WTC11 (cell line): ENCODE measurements at regions not wholly inside any gene's neighbourhood (a gene's known extent, or its start where the extent isn't known, plus 50 kb on each side); places are given as distances from the start of the nearest gene placed in this dataset.
A peak's percentile ranks its signal among the peaks of the same experiment; 100 is the strongest.

Source experiments
- ATAC-seq: fragments of 200-7000 bp; cut with Tn5 transposase; 2 replicates; pipeline ENCODE4 v1.10.0; 2021; ENCODE audit warnings: mild to moderate bottlenecking, moderate library complexity
- CTCF ChIA-PET: fragments of 300-600 bp; sonication (Branson Sonifier 250); formaldehyde crosslinking; loops from one replicate; lab custom pipeline; 2021; ENCODE audit warnings: antibody characterized with exemption; lab: Charles Lee
- POLR2A ChIA-PET: fragments of 350-600 bp; sonication (Branson Sonifier 250); formaldehyde crosslinking; loops from one replicate; lab custom pipeline; 2021; ENCODE audit warnings: antibody characterized with exemption; lab: Charles Lee
- DNase-seq: peaks from one replicate; pipeline ENCODE4 v3.0.0; 2021; ENCODE audit warnings: low spot score
- H3K27ac Mint-ChIP-seq: 2 replicates; pipeline ENCODE4 v1.8.0; 2021; ENCODE audit warnings: mixed read lengths
- H3K27me3 Mint-ChIP-seq: 2 replicates; pipeline ENCODE4 v1.8.0; 2021; ENCODE audit warnings: low read depth, mild to moderate bottlenecking, moderate library complexity, mixed read lengths
- H3K36me3 Mint-ChIP-seq: 2 replicates; pipeline ENCODE4 v1.8.0; 2021; ENCODE audit warnings: mixed read lengths
- H3K4me1 Mint-ChIP-seq: 2 replicates; pipeline ENCODE4 v1.8.0; 2022; ENCODE audit warnings: mixed read lengths
- H3K4me3 Mint-ChIP-seq: 2 replicates; pipeline ENCODE4 v1.8.0; 2021; ENCODE audit warnings: mild to moderate bottlenecking, moderate library complexity, mixed read lengths
- H3K9me3 Mint-ChIP-seq: 2 replicates; pipeline ENCODE4 v1.8.0; 2021; ENCODE audit warnings: mixed read lengths
- ARID4B ChIP-seq: sonication (generic); formaldehyde crosslinking; IDR thresholded peaks from 2 replicates; pipeline ENCODE4 v1.8.0; 2023; ENCODE audit warnings: missing genetic modification reagents, mild to moderate bottlenecking, borderline replicate concordance
- FOXP1 ChIP-seq: sonication (generic); formaldehyde crosslinking; IDR thresholded peaks from 2 replicates; pipeline ENCODE4 v1.8.0; 2022; ENCODE audit warnings: missing genetic modification reagents, mild to moderate bottlenecking, moderate library complexity, borderline replicate concordance
- GABPB1 ChIP-seq: sonication (generic); formaldehyde crosslinking; IDR thresholded peaks from 2 replicates; pipeline ENCODE4 v1.8.1; 2023; ENCODE audit warnings: mild to moderate bottlenecking, missing genetic modification reagents
- HMGA2 ChIP-seq: fragments of 250-450 bp; sonication (Bioruptor Pico); IDR thresholded peaks from 2 replicates; pipeline ENCODE4 v1.4.0; 2021; ENCODE audit warnings: mild to moderate bottlenecking, moderate library complexity
- JUN ChIP-seq: sonication (generic); formaldehyde crosslinking; IDR thresholded peaks from 2 replicates; pipeline ENCODE4 v1.8.0; 2023; ENCODE audit warnings: mild to moderate bottlenecking, missing genetic modification reagents
- NFYB ChIP-seq: sonication (generic); formaldehyde crosslinking; conservative IDR thresholded peaks from 2 replicates; pipeline ENCODE4 v1.8.0; 2022; ENCODE audit warnings: low read depth, missing genetic modification reagents
- NR2C2 ChIP-seq: sonication (generic); formaldehyde crosslinking; IDR thresholded peaks from 2 replicates; pipeline ENCODE4 v1.8.0; 2022; ENCODE audit warnings: mild to moderate bottlenecking, missing genetic modification reagents
- OVOL2 ChIP-seq: fragments of 250-450 bp; sonication (Bioruptor Pico); IDR thresholded peaks from 2 replicates; pipeline ENCODE4 v1.9.0; 2021; ENCODE audit warnings: mild to moderate bottlenecking, borderline replicate concordance
- RELA ChIP-seq: sonication (generic); formaldehyde crosslinking; IDR thresholded peaks from 2 replicates; pipeline ENCODE4 v1.8.1; 2022; ENCODE audit warnings: missing genetic modification reagents, mild to moderate bottlenecking, borderline replicate concordance
- RORB ChIP-seq: fragments of 250-450 bp; sonication (Bioruptor Pico); IDR thresholded peaks from 2 replicates; pipeline ENCODE4 v1.9.0; 2021; ENCODE audit warnings: mild to moderate bottlenecking
- SMAD3 ChIP-seq: sonication (generic); formaldehyde crosslinking; IDR thresholded peaks from 2 replicates; pipeline ENCODE4 v1.8.0; 2022; ENCODE audit warnings: missing genetic modification reagents, mild to moderate bottlenecking, borderline replicate concordance
- SMAD4 ChIP-seq: sonication (generic); formaldehyde crosslinking; IDR thresholded peaks from 2 replicates; pipeline ENCODE4 v1.8.0; 2022; ENCODE audit warnings: mild to moderate bottlenecking, missing genetic modification reagents
- TCF7 ChIP-seq: sonication (generic); formaldehyde crosslinking; IDR thresholded peaks from 2 replicates; pipeline ENCODE4 v1.8.0; 2022; ENCODE audit warnings: mild to moderate bottlenecking, low read depth, missing genetic modification reagents, moderate library complexity
- USF2 ChIP-seq: sonication (generic); formaldehyde crosslinking; IDR thresholded peaks from 2 replicates; pipeline ENCODE4 v1.8.1; 2023; ENCODE audit warnings: mild to moderate bottlenecking, missing genetic modification reagents, moderate library complexity
- ZNF396 ChIP-seq: fragments of 250-450 bp; sonication (Bioruptor Pico); IDR thresholded peaks from 2 replicates; pipeline ENCODE4 v1.8.0; 2021; ENCODE audit warnings: mild to moderate bottlenecking, moderate library complexity, borderline replicate concordance
- ZNF416 ChIP-seq: fragments of 250-450 bp; sonication (Bioruptor Pico); IDR thresholded peaks from 2 replicates; pipeline ENCODE4 v1.9.0; 2021; ENCODE audit warnings: mild to moderate bottlenecking, inconsistent platforms
- TF ChIP-seq, protein P1 (sequence below): sonication (generic); formaldehyde crosslinking; conservative IDR thresholded peaks from 2 replicates; pipeline ENCODE4 v1.8.1; 2022; ENCODE audit warnings: mild to moderate bottlenecking, missing genetic modification reagents
- TF ChIP-seq, protein P2 (sequence below): sonication (generic); formaldehyde crosslinking; IDR thresholded peaks from 2 replicates; pipeline ENCODE4 v1.8.1; 2023; ENCODE audit warnings: mild to moderate bottlenecking, missing genetic modification reagents, moderate library complexity
- TF ChIP-seq, protein P3 (sequence below): fragments of 250-450 bp; sonication (Bioruptor Pico); IDR thresholded peaks from 2 replicates; pipeline ENCODE4 v1.9.0; 2021; ENCODE audit warnings: mild to moderate bottlenecking
- TF ChIP-seq, protein P4 (sequence below): sonication (generic); formaldehyde crosslinking; IDR thresholded peaks from 2 replicates; pipeline ENCODE4 v1.8.1; 2023; ENCODE audit warnings: mild to moderate bottlenecking, missing genetic modification reagents

GRCh38 chr17:34726536-34727384, 147.4 kb downstream of the TMEM132E start:
- Mint-ChIP-seq H3K27me3 (no peaks in the 10 kb centered on the region; the same call in none of the 2 replicates), H3K4me3 (no peak overlapping the region), H3K36me3 (peaks cover 4% of the 10 kb centered on the region; the same call in 1 of the 2 replicates), H3K27ac (no peak overlapping the region), H3K4me1 (no peaks in the 10 kb centered on the region), H3K9me3 (peaks cover 9% of the 10 kb centered on the region)
- ChIA-PET POLR2A (no interaction called here), CTCF (interaction anchor here (1.3 to 2.0 kb wide), 4 partner anchors 11 to 184 kb away, joined by 3 to 4 read pairs (median 4); no protein-coding TSS in a partner anchor)
- ATAC-seq (no peak), DNase-seq (no peak)
- TF ChIP-seq GABPB1 (CRISPR knock-in tag) = no peak
- no peak for TF ChIP-seq SMAD3 (CRISPR knock-in tag)
- no peak for TF ChIP-seq OVOL2 (CRISPR knock-in tag)
- TF ChIP-seq RORB (CRISPR knock-in tag) = no peak
- TF ChIP-seq, protein P1, sequence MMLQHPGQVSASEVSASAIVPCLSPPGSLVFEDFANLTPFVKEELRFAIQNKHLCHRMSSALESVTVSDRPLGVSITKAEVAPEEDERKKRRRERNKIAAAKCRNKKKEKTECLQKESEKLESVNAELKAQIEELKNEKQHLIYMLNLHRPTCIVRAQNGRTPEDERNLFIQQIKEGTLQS = no peak
- no peak for TF ChIP-seq JUN
- TF ChIP-seq SMAD4 (CRISPR knock-in tag) = no peak
- no peak for TF ChIP-seq TCF7

GRCh38 chr17:34725725-34726124, 146.3 kb downstream of the TMEM132E start:
- no peak overlapping the region for H3K27ac Mint-ChIP-seq
- TF ChIP-seq, protein P2, sequence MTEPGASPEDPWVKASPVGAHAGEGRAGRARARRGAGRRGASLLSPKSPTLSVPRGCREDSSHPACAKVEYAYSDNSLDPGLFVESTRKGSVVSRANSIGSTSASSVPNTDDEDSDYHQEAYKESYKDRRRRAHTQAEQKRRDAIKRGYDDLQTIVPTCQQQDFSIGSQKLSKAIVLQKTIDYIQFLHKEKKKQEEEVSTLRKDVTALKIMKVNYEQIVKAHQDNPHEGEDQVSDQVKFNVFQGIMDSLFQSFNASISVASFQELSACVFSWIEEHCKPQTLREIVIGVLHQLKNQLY (CRISPR knock-in tag) = no peak

DNA sequence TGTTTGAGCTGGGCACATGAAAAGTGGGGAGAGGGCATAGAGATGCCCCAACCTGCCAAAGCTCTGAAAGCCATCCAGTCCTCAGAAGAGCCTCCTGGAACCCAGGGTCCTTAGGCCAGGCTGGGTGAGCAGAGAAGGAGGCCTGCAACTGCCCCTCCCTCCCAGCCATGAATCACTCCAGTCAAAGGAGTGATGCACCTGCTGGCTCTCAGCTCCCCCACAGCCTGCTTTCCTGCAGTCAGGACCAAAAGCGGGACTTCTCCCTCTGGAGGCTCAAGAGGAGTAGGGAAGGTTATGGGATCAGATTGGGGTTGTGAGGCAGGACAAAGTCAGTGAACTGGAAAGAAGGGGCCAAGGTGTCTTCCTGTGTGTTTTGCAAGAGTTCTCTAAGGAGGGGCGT, 145.6 kb downstream of the TMEM132E start:
- no peaks in the 10 kb centered on the region; the same call in 1 of the 2 replicates for H3K27me3 Mint-ChIP-seq
- no peaks in the 10 kb centered on the region for H3K9me3 Mint-ChIP-seq
- POLR2A ChIA-PET = no interaction called here
- no peaks in the 10 kb centered on the region for H3K4me1 Mint-ChIP-seq
- H3K36me3 Mint-ChIP-seq = no peaks in the 10 kb centered on the region
- no peak for DNase-seq
- CTCF ChIA-PET = interaction anchor here (0.8 to 1.6 kb wide), 2 partner anchors 116 to 182 kb away, joined by 3 to 5 read pairs; no protein-coding TSS in a partner anchor
- peak; percentile 20; the same call in 1 of the 2 replicates for ATAC-seq
- no peak overlapping the region for H3K27ac Mint-ChIP-seq
- H3K4me3 Mint-ChIP-seq = no peak overlapping the region
- TF ChIP-seq JUN (no peak), FOXP1 (CRISPR knock-in tag) (no peak), SMAD3 (CRISPR knock-in tag) (no peak), USF2 (CRISPR knock-in tag) (no peak), HMGA2 (CRISPR knock-in tag) (no peak), RELA (no peak), NR2C2 (no peak), ZNF396 (no peak), ARID4B (no peak), NFYB (CRISPR knock-in tag) (no peak), ZNF416 (CRISPR knock-in tag) (no peak)
- TF ChIP-seq, protein P3, sequence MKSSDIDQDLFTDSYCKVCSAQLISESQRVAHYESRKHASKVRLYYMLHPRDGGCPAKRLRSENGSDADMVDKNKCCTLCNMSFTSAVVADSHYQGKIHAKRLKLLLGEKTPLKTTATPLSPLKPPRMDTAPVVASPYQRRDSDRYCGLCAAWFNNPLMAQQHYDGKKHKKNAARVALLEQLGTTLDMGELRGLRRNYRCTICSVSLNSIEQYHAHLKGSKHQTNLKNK (CRISPR knock-in tag) = no peak
- TF ChIP-seq, protein P4, sequence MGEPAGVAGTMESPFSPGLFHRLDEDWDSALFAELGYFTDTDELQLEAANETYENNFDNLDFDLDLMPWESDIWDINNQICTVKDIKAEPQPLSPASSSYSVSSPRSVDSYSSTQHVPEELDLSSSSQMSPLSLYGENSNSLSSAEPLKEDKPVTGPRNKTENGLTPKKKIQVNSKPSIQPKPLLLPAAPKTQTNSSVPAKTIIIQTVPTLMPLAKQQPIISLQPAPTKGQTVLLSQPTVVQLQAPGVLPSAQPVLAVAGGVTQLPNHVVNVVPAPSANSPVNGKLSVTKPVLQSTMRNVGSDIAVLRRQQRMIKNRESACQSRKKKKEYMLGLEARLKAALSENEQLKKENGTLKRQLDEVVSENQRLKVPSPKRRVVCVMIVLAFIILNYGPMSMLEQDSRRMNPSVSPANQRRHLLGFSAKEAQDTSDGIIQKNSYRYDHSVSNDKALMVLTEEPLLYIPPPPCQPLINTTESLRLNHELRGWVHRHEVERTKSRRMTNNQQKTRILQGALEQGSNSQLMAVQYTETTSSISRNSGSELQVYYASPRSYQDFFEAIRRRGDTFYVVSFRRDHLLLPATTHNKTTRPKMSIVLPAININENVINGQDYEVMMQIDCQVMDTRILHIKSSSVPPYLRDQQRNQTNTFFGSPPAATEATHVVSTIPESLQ (CRISPR knock-in tag) = no peak

More at GRCh38 chr17:34725725-34726124, 146.3 kb downstream of the TMEM132E start:
- Mint-ChIP-seq H3K4me1 (no peaks in the 10 kb centered on the region), H3K27me3 (no peaks in the 10 kb centered on the region; the same call in 1 of the 2 replicates), H3K36me3 (no peaks in the 10 kb centered on the region), H3K4me3 (no peak overlapping the region), H3K9me3 (no peaks in the 10 kb centered on the region)
- ATAC-seq = no peak
- no peak for DNase-seq
- ChIA-PET CTCF (interaction anchor here (1.6 kb wide), 2 partner anchors 115 to 141 kb away, joined by 3 to 5 read pairs; no protein-coding TSS in a partner anchor), POLR2A (no interaction called here)
